Activated CD4-positive, CD25-positive, alpha-beta regulatory T cell treated with anti-CD3 and anti-CD28 coated beads, Interleukin-2, amount 50 U/mL, for 24 hours (primary cell): ENCODE measurements at regions not wholly inside any gene's neighbourhood (a gene's known extent, or its start where the extent isn't known, plus 50 kb on each side); places are given as distances from the start of the nearest gene placed in this dataset.
A peak's percentile ranks its signal among the peaks of the same experiment; 100 is the strongest.
"Not testable (repeated sequence)": the region's sequence is repeated elsewhere in the genome, so short reads cannot be mapped to it uniquely, and the experiment has no call there.

ENCODE experiments used
- ATAC-seq, 2 donors: fragments of 150-1000 bp; cut with Tn5 transposase; one replicate each; pipeline ENCODE4 v1.10.0; 2021; ENCODE audit warnings: mild to moderate bottlenecking in 1 of 2, moderate library complexity in 1 of 2

- no peak for ATAC-seq
Observed at GRCh38 chr17:68097161-68097805, 61.7 kb downstream of the KPNA2 start.

GRCh38 chr17:68099341-68099753, 63.8 kb downstream of the KPNA2 start:
- not testable (repeated sequence) for ATAC-seq

DNA sequence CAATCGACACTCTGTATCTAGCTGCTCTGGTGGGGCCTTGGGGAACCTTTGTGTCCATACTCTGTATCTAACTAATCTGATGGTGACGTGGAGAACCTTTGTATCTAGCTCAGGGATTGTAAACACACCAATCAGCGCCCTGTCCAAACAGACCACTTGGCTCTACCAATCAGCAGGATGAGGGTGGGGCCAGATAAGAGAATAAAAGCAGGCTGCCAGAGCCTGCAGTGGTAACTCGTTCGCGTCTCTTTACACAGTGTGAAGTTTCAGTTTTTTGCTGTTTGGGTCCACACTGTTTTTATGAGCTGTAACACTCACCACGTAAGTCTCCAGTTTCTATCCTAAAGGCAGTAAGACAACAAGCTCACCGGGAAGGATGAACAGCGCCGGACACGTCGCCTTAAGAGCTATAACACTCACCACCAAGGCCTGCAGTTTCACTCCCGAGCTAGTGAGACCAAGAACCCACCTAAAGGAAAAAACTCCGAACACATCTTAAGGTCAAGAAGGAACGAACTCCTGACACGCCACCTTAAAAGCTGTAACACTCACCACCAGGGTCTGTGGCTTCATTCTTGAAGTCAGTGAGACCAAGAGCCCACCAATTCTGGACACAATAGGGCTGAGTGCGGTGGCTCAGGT, 64.6 kb downstream of the KPNA2 start:
- ATAC-seq = no peak

GRCh38 chr17:68101075-68101986, 65.8 kb downstream of the KPNA2 start:
- ATAC-seq = peak; percentile 78 to 86

GRCh38 chr17:68101987-68102314, 66.4 kb downstream of the KPNA2 start:
- no peak for ATAC-seq

GRCh38 chr17:68102318-68102758, 66.8 kb downstream of the KPNA2 start:
- peak; percentile 6 to 15 for ATAC-seq

DNA sequence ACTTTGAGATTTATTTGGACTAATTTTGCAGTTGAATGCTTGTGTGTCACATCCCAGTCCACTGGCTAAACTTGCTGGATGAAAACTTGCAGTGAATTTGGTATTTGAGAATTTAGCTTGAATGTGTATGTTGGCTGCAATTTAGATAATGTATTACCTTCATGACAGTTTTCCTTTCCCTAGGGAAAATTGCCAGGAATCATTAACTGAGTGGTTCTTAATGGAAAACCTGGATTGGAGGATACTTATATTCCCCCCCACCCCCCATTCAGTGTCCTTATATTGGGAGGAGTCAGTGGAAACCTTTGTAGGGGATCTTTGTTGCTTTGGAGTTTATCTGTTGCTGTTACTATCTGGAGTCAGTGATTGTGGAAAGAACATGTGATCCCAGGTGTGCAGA, 67.6 kb downstream of the KPNA2 start:
- ATAC-seq = no peak

DNA sequence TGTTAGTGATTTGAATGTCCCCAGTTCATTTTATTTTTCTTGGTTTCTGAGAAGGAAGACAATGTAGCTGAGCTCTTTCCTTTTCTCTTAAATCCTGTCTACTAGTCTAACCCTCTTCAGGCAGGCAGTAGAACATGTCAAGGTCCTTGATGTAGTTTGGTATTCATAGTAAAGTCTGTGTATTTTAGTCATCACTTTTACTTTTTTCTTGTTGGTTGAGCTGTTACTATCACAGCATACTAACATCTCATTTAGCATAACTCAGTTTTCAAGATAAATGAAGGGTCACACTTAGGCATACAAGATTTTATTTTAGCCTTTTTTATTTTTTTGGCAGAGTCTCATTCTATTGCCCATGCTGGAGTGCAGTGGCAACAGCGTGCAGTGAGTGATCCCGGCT, 70.5 kb downstream of the KPNA2 start:
- ATAC-seq = peak in 1 of 2 donors; percentile 39

GRCh38 chr17:68107373-68107772, 71.8 kb downstream of the KPNA2 start:
- ATAC-seq = no peak

DNA sequence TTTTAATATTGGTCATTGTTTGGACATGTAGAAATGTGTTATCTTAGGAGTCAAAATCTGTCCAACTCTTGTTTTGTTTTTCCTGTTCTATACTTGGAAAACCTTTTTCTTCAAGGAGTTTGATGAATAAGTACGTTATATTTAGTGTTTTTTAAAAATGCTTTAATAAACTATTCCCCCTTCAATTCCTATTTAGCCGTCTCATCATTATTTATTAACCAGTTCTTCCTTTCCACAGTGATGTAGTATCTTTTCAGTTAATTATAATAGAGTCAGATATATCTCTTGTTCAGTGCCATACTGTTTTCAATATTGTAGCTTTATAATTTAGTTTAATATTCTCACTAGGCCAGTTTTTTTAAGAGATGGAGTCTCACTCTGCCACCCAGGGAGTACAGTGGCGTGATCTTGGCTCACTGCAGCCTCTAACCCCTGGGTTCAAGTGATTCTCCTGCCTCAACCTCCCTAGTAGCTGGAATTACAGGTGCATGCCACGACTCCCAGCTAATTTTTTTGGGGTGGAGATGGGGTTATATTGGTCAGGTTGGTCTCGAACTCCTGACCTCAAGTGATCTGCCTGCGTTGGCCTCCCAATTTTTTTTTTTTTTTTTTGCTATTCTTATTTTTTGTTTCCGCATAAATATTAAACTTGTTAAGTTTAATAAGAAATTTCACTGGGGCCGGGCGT, 72.9 kb downstream of the KPNA2 start:
- ATAC-seq = no peak

DNA sequence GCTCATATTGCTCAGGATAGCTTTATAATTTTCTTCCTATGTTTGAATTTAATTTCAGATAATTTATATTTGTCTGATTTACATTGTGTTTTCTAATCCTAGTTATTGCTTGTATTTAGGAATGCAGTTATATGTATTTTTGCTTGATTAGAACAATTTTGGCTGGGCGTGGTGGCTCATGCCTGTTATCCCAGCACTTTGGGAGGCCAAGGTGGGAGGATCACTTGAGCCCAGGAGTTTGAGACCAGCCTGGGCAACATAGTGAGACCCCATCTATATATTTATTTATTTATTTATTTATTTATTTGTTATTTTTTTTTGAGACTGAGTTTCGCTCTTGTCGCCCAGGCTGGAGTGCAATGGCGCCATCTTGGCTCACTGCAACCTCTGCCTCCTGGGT, 73.9 kb downstream of the KPNA2 start:
- not testable (repeated sequence) for ATAC-seq

GRCh38 chr17:68116211-68116610, 80.7 kb downstream of the KPNA2 start:
- ATAC-seq = not testable (repeated sequence)

- ATAC-seq = no peak
Observed at GRCh38 chr17:68122587-68122986, 87.1 kb downstream of the KPNA2 start.

- no peak for ATAC-seq
Observed at GRCh38 chr17:68125111-68125870, 89.8 kb downstream of the KPNA2 start.

DNA sequence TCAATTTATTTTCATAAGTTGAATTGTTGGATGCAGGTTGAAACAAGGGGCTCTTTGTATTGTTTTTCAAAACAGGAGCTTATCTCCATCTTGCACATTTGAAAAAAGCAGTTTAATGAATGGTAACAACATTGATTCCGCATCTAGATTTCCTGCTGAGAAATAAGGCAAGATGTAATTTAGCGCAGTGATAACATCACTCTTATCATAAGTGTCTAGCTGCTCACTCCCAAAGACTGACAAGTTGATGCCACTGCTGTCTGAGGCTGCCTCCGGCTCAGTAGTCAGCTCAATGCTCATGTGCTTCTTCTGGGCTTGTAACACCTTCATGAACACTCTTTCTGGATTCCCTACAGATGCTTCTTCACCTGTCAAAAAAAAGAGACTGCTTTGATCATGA, 92.4 kb downstream of the KPNA2 start:
- no peak for ATAC-seq

- ATAC-seq = no peak
Observed at GRCh38 chr17:68131456-68131855, 95.9 kb downstream of the KPNA2 start.

DNA sequence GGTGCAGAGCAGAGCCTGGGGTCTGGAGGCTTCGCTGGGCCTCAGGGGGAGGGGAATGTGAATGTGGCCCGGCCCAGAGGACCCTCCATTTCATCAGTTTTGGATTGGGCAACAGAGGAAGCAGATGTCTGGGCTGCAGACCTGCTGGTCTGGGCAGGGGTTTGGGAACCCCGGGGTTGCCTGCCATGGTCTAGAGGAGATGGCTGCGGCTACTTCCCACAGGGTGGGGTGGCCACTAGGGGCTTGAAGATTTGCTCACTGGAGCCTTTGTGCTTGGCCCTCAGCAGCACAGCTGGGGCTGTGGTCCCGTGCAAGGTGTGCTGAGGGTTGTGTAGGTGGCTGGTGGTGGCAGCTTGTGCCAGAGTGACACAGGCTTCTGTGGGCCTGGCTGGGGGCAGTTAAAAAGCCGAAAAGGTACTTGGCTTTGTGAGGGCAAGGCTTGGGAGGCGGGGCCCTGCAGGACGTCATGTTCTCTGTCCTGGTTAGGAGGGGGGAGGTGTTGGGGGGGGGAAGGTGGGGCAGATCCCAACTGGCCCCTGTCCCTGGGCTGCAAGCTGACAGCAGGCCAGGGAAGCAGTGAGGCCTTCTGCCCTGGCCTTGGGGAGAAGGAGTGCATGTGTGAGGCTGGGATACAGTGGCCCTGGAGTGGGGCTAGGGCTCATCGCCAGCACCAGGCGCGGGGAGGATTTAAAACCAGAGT, 98.0 kb downstream of the KPNA2 start:
- ATAC-seq = no peak

DNA sequence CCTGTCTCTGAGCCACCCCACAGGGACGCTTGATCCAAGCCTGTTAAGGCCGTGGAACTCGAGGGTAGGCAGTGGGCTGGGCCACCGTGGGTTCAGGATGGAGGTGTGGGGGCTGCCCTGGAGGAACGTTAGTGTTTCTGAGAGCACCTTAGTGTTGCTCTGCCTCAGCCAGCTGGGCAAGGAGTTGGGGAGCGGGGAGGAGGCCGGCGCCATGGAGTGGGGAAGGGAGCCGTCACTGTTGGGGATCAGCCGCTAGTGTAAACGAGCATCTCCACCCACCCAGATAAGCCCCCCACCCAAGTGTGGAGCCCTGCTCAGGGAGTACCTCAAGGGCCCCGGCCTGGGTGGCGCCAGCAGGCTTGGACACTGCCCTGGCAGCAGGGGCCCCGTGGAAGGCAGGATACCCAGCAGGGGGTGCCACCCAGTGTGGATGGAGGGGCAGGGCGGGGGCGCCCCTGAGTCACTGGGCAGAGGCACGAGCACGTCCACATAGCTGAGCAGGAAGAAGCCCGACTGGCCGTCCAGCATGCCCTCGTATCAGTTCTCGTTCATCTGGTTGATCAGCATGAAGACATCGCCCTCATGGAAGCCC, 98.6 kb downstream of the KPNA2 start:
- ATAC-seq = no peak

DNA sequence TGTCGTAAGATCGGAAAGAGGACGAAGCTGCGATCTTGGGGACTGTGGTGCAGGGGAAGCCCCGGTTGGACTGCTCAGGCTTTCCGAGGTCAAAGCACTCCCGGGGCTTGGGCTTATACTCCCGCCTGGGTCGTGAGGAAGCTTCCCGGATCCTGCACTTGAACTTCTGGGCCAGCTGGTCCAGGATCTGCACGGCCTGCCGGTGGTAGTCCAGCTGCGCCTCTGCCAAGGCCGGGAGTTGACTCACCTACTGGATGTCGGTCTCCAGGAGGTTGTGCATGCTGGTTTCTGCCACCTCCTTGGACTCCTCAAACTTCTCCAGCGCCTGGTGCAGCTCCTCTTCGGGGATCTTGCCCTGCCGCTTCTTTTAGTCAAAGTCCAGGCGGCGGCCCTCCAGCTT, 99.2 kb downstream of the KPNA2 start:
- ATAC-seq = no peak

DNA sequence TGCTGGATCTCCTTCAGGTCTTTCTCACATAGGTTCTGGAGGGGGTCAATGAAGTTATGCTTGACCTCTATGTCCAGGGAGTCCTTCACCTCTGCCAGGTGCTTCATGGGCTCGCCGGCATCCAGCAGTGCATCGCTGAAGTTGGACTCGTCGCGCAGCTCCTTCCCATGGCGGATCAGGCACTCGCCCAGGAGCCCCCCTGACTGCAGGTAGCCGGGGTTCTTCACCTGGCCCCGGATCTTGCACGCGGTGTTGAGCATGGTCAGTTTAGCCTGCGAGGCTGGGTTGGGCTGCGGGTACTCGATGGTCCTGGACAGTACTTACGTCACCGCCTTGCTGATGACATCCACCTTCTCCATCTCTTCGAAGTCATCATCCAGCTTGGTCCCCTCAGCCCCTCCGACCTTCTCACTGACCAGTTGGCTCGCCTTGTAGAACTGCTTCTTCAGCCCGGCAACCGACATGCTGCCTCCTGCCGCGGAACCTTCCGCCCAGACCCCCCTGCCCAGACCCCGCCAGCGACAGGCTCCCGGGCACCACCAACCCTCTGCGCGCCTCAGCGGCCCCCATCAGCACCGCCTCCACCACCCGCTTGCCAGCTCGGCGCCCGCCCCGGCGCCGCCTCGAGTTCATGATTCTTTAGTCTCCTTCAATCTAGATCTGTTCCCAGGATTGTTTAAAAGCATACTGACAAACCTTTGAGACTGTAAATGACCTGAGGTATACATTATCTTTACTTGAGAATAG, 99.8 kb downstream of the KPNA2 start:
- ATAC-seq = no peak

DNA sequence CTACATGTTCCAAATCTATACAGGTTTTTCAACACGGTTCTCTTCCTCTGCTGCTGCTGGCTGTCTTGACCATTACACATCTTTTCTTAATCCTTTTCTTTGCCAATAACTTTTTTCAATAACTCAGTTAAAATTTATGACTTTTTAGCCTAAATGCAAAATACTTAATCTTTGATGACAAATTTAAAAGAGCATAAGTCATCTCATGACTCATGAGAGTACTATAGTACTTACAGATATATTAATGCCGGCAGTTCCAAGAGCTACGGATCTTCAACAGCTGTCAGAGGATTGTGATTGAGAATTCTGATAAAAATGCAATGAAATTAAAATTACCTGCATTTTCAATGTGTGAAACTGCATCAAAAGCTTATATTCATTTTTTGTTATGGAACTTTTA, 105.5 kb downstream of the KPNA2 start:
- ATAC-seq = no peak
